ENCODE measurements at regions not wholly inside any gene's neighbourhood (a gene's known extent, or its start where the extent isn't known, plus 50 kb on each side); places are given as distances from the start of the nearest gene placed in this dataset.

DNA sequence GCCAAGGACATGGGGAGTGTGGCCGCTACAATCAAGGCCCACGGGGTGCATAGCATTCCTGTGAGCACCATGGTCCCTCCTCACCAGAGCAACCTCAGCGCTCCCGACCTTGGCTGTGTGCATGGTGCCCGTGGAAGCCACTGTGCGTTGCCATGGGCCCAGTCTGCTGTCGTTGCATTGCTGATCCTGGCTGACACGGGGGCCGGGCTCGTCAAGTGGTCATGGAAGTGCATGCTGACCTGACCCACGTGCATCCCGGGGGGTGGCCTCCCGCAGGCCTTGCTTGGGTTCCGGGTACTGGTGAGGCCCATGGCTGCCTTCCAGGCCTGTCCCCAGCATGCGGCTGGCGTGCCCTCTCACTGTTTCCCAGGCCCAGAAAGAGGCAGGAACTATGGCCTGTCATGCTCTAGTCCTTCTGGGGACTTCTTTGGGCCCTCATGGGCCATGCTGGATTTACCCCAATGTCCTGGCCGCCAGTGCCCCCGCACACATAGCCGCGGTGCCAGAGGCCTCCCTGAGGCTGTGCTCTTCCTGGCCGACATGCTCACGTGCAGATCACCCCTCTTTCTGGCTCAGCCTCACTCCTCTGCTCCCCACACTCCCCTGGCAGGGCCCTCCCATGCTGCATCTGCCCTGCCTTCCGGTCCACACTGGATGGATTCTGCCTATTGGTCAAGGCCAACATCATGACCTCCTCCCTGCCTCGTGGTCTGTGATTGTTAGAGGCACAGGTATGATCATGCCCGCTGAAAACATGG, 1258.0 kb downstream of the BRD1 start:
- TF ChIP-seq POLR2AphosphoS5 (IDR thresholded peaks at IDR 0.05; ENCODE audit: low read depth, low read length) (no peak), POLR2A (IDR thresholded peaks at IDR 0.05; ENCODE audit: low read depth, low read length) (no peak), SPI1 (IDR thresholded peaks at IDR 0.05; ENCODE audit: low read depth, low read length) (no peak), TAF1 (IDR thresholded peaks at IDR 0.05; ENCODE audit: low read depth, low read length) (no peak), PAX5 (IDR thresholded peaks at IDR 0.05; ENCODE audit: insufficient read depth, low read length, severe bottlenecking) (no peak)

Measured in GM12891 (cell line).